ENCODE measurements at regions not wholly inside any gene's neighbourhood (a gene's known extent, or its start where the extent isn't known, plus 50 kb on each side); places are given as distances from the start of the nearest gene placed in this dataset.

DNA sequence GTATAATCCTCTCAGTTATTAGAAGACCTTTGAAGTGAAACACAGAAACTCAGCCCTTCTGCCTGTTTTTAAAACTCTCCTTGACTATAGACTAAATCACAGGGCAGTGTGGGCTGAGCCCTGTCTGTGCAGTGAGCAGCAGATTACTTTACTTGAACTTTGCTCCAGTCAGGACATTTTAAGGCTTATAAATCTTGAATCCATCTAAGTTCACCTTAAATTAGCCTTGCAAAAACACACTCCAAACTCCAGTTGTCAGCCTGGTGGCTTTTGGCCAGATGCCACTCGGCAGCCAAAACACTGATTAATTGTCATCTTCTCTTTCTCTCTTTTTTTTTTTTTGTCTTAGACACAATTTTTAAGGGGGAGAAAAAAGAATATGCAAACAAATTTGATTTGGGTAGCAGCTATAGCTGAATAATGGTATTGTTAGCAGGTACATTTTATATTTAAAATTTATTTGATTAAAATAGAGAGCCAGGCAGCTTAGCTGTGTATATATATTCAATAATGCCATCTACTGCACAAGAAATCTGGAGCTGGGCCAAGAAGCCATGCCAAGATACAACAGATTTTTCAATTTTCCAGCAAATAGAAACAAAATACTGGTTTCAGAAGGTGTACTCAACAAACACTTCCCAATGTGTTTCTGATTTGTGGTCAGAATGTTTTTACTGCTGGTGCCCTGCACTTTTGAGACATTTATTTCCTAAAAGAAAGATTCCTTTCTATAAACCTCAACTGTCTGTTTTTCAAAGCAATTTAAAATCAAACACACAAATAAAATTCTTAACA, 247.7 kb downstream of the TFEC start:
- no peaks in the 10 kb centered on the region for H3K36me3 ChIP-seq (ENCODE audit: insufficient read depth, low read length)
- H3K4me1 ChIP-seq (ENCODE audit: insufficient read depth, low read length, poor library complexity, severe bottlenecking), result no peaks in the 10 kb centered on the region
- POLR2A ChIA-PET, result interaction anchor here (0.6 kb wide), 1 partner anchor 261 kb away, joined by 3 read pairs; no protein-coding TSS in a partner anchor
- CTCF ChIA-PET (ENCODE audit: unreplicated experiment), result no interaction called here
- DNase-seq (ENCODE audit: low spot score), result no peak
- no peak overlapping the region for H2AFZ ChIP-seq (ENCODE audit: low read length)
- H4K20me1 ChIP-seq (ENCODE audit: insufficient read depth, low read length), result no peaks in the 10 kb centered on the region
- BruUV-seq (replicated peaks), result no TSS peak
- H3K79me2 ChIP-seq (ENCODE audit: insufficient read depth, low read depth, low read length), result no peaks in the 10 kb centered on the region
- H3K9me3 ChIP-seq (ENCODE audit: low read length), result no peaks in the 10 kb centered on the region
- intact Hi-C loops (cut with micrococcal nuclease; ENCODE audit: unreplicated experiment), result no loop called here
- H3K4me2 ChIP-seq (ENCODE audit: low read length), result no peak overlapping the region
- no peak overlapping the region for H3K4me3 ChIP-seq (ENCODE audit: low read depth, low read length, poor library complexity, severe bottlenecking)
- H3K9me2 ChIP-seq (ENCODE audit: insufficient read depth, low read length), result no peaks in the 10 kb centered on the region
- no peak overlapping the region for H3K27ac ChIP-seq (ENCODE audit: low read depth, low read length, poor library complexity, severe bottlenecking)
- no peak for TF ChIP-seq CTCF (conservative IDR thresholded peaks at IDR 0.05; ENCODE audit: low read length)

GRCh38 chr7:115779561-115779960, 251.0 kb downstream of the TFEC start:
- Histone ChIP-seq H3K36me3 (ENCODE audit: insufficient read depth, low read length) (no peaks in the 10 kb centered on the region), H3K9me3 (ENCODE audit: low read length) (no peaks in the 10 kb centered on the region), H3K4me3 (ENCODE audit: low read depth, low read length, poor library complexity, severe bottlenecking) (no peak overlapping the region), H2AFZ (ENCODE audit: low read length) (no peak overlapping the region), H3K4me2 (ENCODE audit: low read length) (no peak overlapping the region), H3K9me2 (ENCODE audit: insufficient read depth, low read length) (no peaks in the 10 kb centered on the region), H3K4me1 (ENCODE audit: insufficient read depth, low read length, poor library complexity, severe bottlenecking) (no peaks in the 10 kb centered on the region), H3K27ac (ENCODE audit: low read depth, low read length, poor library complexity, severe bottlenecking) (no peak overlapping the region), H3K79me2 (ENCODE audit: insufficient read depth, low read depth, low read length) (no peaks in the 10 kb centered on the region), H4K20me1 (ENCODE audit: insufficient read depth, low read length) (no peaks in the 10 kb centered on the region)
- ChIA-PET CTCF (ENCODE audit: unreplicated experiment) (no interaction called here), POLR2A (interaction anchor here (0.5 kb wide), 1 partner anchor 1804 kb away, joined by 3 read pairs; no protein-coding TSS in a partner anchor)
- no TSS peak for BruUV-seq (replicated peaks)
- intact Hi-C loops (cut with micrococcal nuclease; ENCODE audit: unreplicated experiment), result no loop called here
- TF ChIP-seq CTCF (conservative IDR thresholded peaks at IDR 0.05; ENCODE audit: low read length) (no peak), EZH2phosphoT487 (IDR thresholded peaks at IDR 0.05; ENCODE audit: borderline replicate concordance, low read depth, low read length) (no peak)
- DNase-seq (ENCODE audit: low spot score), result no peak

GRCh38 chr7:115775981-115776380, 254.6 kb downstream of the TFEC start:
- TF ChIP-seq CTCF (conservative IDR thresholded peaks at IDR 0.05; ENCODE audit: low read length), result no peak
- no peak for TF ChIP-seq EZH2phosphoT487 (IDR thresholded peaks at IDR 0.05; ENCODE audit: borderline replicate concordance, low read depth, low read length)
- Histone ChIP-seq H3K27ac (ENCODE audit: low read depth, low read length, poor library complexity, severe bottlenecking) (no peak overlapping the region), H3K79me2 (ENCODE audit: insufficient read depth, low read depth, low read length) (no peaks in the 10 kb centered on the region), H3K4me2 (ENCODE audit: low read length) (no peak overlapping the region), H2AFZ (ENCODE audit: low read length) (no peak overlapping the region), H3K9me2 (ENCODE audit: insufficient read depth, low read length) (no peaks in the 10 kb centered on the region), H4K20me1 (ENCODE audit: insufficient read depth, low read length) (no peaks in the 10 kb centered on the region), H3K4me3 (ENCODE audit: low read depth, low read length, poor library complexity, severe bottlenecking) (no peak overlapping the region), H3K4me1 (ENCODE audit: insufficient read depth, low read length, poor library complexity, severe bottlenecking) (no peaks in the 10 kb centered on the region), H3K36me3 (ENCODE audit: insufficient read depth, low read length) (no peaks in the 10 kb centered on the region), H3K9me3 (ENCODE audit: low read length) (no peaks in the 10 kb centered on the region)
- DNase-seq (ENCODE audit: low spot score), result no peak
- ChIA-PET POLR2A (interaction anchor here (0.6 kb wide), 1 partner anchor 55 kb away, joined by 5 read pairs; no protein-coding TSS in a partner anchor), CTCF (ENCODE audit: unreplicated experiment) (no interaction called here)
- intact Hi-C loops (cut with micrococcal nuclease; ENCODE audit: unreplicated experiment), result no loop called here
- BruUV-seq (replicated peaks), result no TSS peak
